ENCODE measurements at regions not wholly inside any gene's neighbourhood (a gene's known extent, or its start where the extent isn't known, plus 50 kb on each side); places are given as distances from the start of the nearest gene placed in this dataset.
"Not testable (repeated sequence)": the region's sequence is repeated elsewhere in the genome, so short reads cannot be mapped to it uniquely, and the experiment has no call there.

GRCh38 chr2:66632882-66633281 lies 198.0 kb downstream of the MEIS1 start:
- not testable (repeated sequence) for DNase-seq

GRCh38 chr2:66633631-66634030 lies 198.7 kb downstream of the MEIS1 start:
- no peak for DNase-seq

- DNase-seq = no peak
Measured at GRCh38 chr2:66634784-66635183, 199.9 kb downstream of the MEIS1 start.

- DNase-seq = no peak
Measured at GRCh38 chr2:66641685-66642084, 206.8 kb downstream of the MEIS1 start.

GRCh38 chr2:66648081-66648480 lies 213.2 kb downstream of the MEIS1 start:
- not testable (repeated sequence) for DNase-seq

- no peak for DNase-seq
Measured at GRCh38 chr2:66649006-66649405, 214.1 kb downstream of the MEIS1 start.

- no peak for DNase-seq
Measured at GRCh38 chr2:66651295-66651694, 216.4 kb downstream of the MEIS1 start.

- no peak for DNase-seq
Measured at GRCh38 chr2:66660804-66661203, 225.9 kb downstream of the MEIS1 start.

- DNase-seq = no peak
Measured at GRCh38 chr2:66661253-66662173, 226.6 kb downstream of the MEIS1 start.

GRCh38 chr2:66665124-66665984 lies 230.4 kb downstream of the MEIS1 start:
- DNase-seq = no peak

GRCh38 chr2:66667301-66667700 lies 232.4 kb downstream of the MEIS1 start:
- DNase-seq = no peak

GRCh38 chr2:66673286-66673685 lies 238.4 kb downstream of the MEIS1 start:
- no peak for DNase-seq

- DNase-seq = no peak
Measured at GRCh38 chr2:66674087-66674486, 239.2 kb downstream of the MEIS1 start.

GRCh38 chr2:66675591-66675990 lies 240.7 kb downstream of the MEIS1 start:
- DNase-seq = no peak

GRCh38 chr2:66679442-66679841 lies 244.5 kb downstream of the MEIS1 start:
- no peak for DNase-seq

GRCh38 chr2:66682476-66682875 lies 247.6 kb downstream of the MEIS1 start:
- DNase-seq = no peak

- no peak for DNase-seq
Measured at GRCh38 chr2:66683064-66683463, 248.1 kb downstream of the MEIS1 start.

- no peak for DNase-seq
Measured at GRCh38 chr2:66683599-66683998, 248.7 kb downstream of the MEIS1 start.

GRCh38 chr2:66684289-66684688 lies 249.4 kb downstream of the MEIS1 start:
- DNase-seq = no peak

- no peak for DNase-seq
Measured at GRCh38 chr2:66686755-66687154, 251.8 kb downstream of the MEIS1 start.

GRCh38 chr2:66688951-66689350 lies 254.0 kb downstream of the MEIS1 start:
- no peak for DNase-seq

GRCh38 chr2:66689456-66690051 lies 254.6 kb downstream of the MEIS1 start:
- DNase-seq = no peak

All from NCI-H1694 (cell line).